G401 (cell line): ENCODE measurements at regions not wholly inside any gene's neighbourhood (a gene's known extent, or its start where the extent isn't known, plus 50 kb on each side); places are given as distances from the start of the nearest gene placed in this dataset.
"Not testable (repeated sequence)": the region's sequence is repeated elsewhere in the genome, so short reads cannot be mapped to it uniquely, and the experiment has no call there.

Source experiments
- DNase-seq: peaks from one replicate; pipeline ENCODE4 v3.0.0-alpha.2; 2015; ENCODE audit warnings: low spot score
- in situ Hi-C: cut with HindIII; loops from 2 replicates; pipeline ENCODE4 v1.10.0; 2016; ENCODE audit warnings: low sequenced_read_pairs, mixed read lengths

GRCh38 chr6:4725136-4725760 lies 51.0 kb upstream of the CDYL start:
- DNase-seq, in situ Hi-C loops: not testable (repeated sequence)

DNA sequence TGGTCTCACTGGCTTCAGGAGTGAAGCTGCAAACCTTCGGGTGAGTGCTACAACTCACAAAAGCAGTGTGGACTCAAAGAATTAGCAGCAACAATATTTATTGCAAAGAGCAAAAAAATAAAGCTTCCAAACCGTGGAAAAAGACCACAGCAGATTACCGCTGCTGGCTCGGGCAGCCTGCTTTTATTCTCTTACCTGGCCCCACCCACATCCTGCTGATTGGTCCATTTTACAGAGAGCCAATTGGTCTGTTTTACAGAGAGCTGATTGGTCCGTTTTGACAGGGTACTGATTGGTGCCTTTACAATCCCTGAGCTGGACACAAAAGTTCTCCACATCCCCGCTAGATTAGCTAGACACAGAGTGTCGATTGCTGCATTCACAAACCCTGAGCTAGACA lies 51.5 kb upstream of the CDYL start:
- in situ Hi-C loops, DNase-seq: not testable (repeated sequence)

DNA sequence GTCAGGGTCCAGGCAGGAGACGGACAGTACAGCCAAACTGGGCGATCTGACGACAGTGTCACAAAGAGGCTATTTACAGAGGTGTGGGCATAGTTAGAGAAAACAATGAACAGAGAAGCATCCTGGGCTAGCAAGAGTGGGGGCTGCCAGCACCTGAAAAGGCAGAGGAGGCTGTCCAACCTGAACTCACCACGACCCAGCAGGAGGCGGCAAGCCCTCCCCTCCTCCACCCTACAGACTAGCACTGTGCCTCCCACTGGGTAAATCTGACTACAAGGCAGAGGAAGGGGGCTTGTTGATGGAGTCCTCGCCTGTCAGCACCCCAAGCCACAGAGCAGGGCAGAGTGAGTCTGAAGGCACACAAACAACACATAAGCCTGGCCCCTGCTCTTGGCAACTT lies 52.8 kb upstream of the CDYL start:
- DNase-seq = no peak
- in situ Hi-C loops = no loop called here

DNA sequence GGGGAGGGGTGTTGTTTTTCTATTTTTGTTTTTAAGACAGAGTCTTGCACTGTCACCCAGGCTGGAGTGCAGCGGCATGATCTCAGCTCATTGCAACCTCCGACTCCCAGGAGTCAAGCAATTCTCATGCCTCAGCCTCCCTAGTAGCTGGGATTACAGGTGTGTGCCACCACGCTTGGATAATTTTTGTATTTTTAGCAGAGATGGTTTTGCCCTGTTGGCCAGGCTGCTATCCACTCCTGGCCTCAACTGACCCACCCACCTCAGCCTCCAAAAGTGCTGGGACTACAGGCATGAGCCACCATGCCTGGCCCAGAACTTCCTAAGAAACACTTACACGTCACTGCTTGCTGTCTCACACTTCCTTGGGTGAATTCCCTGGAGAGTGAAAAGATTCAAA lies 54.8 kb upstream of the CDYL start:
- in situ Hi-C loops, DNase-seq: not testable (repeated sequence)

- no peak for DNase-seq
- in situ Hi-C loops = no loop called here
These were observed 56.7 kb upstream of the CDYL start for GRCh38 chr6:4719491-4719890.

GRCh38 chr6:4717856-4718255 lies 58.3 kb upstream of the CDYL start:
- in situ Hi-C loops = no loop called here
- DNase-seq = no peak

- in situ Hi-C loops = no loop called here
- no peak for DNase-seq
These were observed 59.1 kb upstream of the CDYL start for GRCh38 chr6:4717124-4717523.

- no peak for DNase-seq
- in situ Hi-C loops = no loop called here
These were observed 61.2 kb upstream of the CDYL start for GRCh38 chr6:4714961-4715501.

- in situ Hi-C loops = no loop called here
- DNase-seq = no peak
These were observed 63.9 kb upstream of the CDYL start for GRCh38 chr6:4712291-4712690.

DNA sequence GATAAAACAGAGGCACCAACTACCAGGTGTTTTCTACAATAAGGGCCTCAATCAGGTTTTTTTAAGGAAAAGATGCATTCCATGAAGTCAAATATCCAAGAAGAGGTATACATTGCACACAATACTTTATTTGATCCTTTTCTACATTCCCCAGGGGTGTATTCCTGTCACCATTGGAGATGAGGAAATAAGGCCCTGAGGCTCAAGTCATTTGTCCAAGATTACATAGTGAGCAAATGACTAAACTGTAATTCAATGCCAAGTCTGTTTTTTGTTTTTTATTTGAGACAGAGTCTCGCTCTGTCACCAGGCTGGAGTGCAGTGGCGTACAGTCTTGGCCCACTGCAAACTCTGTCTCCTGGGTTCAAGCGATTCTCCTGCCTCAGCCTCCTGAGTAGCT lies 69.2 kb upstream of the CDYL start:
- in situ Hi-C loops = no loop called here
- no peak for DNase-seq

DNA sequence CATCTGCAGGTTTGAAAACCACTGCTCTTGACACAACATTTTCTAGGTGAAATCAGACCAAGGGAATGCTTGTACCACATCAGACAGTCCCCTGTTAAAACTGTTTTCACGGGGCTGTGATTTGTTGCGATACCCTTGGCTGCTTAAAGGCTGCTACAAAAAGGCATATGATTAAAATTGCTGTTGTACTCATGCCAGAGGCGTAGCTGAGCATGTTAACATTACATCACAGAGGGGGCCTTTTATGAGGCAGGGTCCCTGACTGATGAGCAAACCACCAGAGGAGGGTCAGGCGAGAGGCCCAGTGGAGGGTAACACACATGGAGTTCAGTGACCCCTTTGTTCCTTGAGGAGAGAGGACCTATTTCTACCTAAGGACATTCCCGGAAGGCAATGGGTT lies 70.4 kb upstream of the CDYL start:
- in situ Hi-C loops = no loop called here

GRCh38 chr6:4703382-4703781 lies 72.8 kb upstream of the CDYL start:
- DNase-seq = no peak
- in situ Hi-C loops = no loop called here

More for the DNA sequence above, 70.4 kb upstream of the CDYL start:
- no peak for DNase-seq

GRCh38 chr6:4698901-4699659 lies 77.1 kb upstream of the CDYL start:
- in situ Hi-C loops = no loop called here

DNA sequence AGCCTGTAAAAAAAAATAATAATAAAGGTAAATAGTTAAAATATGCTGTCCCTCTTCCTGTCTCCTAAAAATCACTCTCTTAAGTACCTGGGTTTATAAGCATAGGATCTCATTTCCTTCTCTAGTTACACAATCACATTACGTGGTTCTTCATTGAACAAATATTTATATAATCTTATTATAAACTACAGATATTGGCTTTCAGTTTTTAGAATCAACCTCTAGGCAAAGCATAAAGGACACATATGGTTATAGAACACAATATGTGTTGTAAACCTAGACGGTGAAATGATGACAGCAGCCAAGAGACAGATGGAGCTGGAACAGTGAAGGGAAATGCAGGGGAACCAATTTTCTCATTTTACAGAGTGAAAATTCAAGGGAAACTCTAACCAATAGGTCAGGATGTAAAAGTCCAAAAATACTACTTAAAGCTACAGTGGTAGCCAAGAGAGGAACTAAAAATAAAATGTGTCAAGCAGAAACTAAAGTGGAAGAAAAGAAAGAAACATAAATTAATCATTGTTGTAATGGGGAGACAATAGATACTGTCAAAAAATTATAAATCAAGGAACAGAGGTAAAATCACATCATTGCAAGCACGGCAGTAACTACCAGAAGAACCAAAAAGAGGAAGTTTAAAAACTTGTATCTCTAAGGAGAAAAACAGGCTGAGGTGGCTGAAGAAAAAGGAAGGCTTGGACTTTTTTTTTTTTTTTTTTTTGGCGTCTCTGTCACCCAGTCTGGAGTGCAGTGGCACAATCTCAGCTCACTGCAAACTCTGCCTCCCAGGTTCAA lies 82.8 kb upstream of the CDYL start:
- DNase-seq = peak; percentile 47
- in situ Hi-C loops = no loop called here

More at GRCh38 chr6:4698901-4699659, 77.1 kb upstream of the CDYL start:
- no peak for DNase-seq

GRCh38 chr6:4692664-4693063 lies 83.5 kb upstream of the CDYL start:
- in situ Hi-C loops = no loop called here
- no peak for DNase-seq

GRCh38 chr6:4687989-4688947 lies 87.9 kb upstream of the CDYL start:
- no peak for DNase-seq
- in situ Hi-C loops = no loop called here

DNA sequence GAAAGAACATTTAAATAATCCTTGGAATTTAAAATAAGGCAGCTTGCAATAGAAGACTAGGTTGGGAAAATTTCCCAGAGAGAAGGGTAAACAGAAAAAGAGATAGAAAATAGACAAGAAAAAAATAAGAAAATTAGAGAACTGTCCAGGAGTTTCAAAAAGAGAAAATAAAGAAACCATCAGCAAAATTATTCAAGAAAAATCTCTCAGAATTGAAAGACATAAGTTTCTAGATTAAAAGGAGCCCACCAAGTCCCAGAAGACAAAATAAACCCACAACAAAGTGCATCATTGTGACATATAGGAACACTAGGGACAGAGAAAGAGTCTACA lies 88.6 kb upstream of the CDYL start:
- in situ Hi-C loops = no loop called here
- DNase-seq = no peak

DNA sequence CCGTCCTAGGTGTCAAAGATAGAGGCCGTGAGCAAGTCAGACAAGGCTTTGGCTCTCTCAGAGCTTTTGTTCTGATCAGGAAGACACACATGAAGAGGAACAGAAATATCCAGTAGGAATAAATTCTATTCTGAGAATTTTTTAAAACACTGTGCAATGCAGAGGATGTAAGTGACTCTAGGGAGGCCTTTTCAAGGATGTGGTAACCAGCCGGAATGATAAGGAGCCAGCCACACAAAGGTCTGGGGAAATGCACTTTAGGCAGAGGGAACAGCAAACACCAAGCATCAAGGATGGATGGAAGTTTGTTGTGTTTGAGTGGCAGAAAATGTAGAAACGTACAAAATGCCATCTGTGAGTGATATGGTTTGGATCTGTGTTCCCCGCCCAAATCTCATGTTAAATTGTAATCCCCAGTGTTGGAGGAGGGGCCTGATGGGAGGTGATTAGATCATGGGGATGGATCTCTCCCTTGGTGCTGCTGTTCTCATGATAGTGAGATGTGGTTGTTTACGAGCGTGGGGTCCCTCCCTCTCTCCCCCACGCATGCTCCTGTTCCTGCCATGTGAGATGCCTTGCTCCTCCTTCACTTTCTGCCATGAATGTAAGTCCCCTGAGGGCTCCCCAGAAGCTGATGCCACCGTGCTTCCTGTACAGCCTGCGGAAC lies 93.6 kb upstream of the CDYL start:
- in situ Hi-C loops = no loop called here

More for the DNA sequence above, 93.6 kb upstream of the CDYL start:
- DNase-seq = no peak
